GM12891 (cell line): ENCODE measurements at regions not wholly inside any gene's neighbourhood (a gene's known extent, or its start where the extent isn't known, plus 50 kb on each side); places are given as distances from the start of the nearest gene placed in this dataset.

Experiments used
- POLR2A ChIP-seq: IDR thresholded peaks from 2 replicates; pipeline ENCODE4 v1.6.1; 2011; ENCODE audit warnings: low read depth, low read length, control low read depth
- POLR2AphosphoS5 ChIP-seq: IDR thresholded peaks from 2 replicates; pipeline ENCODE4 v1.6.1; 2011; ENCODE audit warnings: low read depth, low read length, control low read depth
- POU2F2 ChIP-seq: IDR thresholded peaks from 2 replicates; pipeline ENCODE4 v1.6.1; 2011; ENCODE audit warnings: low read depth, mild to moderate bottlenecking, control low read depth, low read length, moderate library complexity
- TAF1 ChIP-seq: IDR thresholded peaks from 2 replicates; pipeline ENCODE4 v1.6.1; 2011; ENCODE audit warnings: low read depth, low read length, control low read depth

- TF ChIP-seq POLR2A (no peak), TAF1 (no peak), POLR2AphosphoS5 (no peak), POU2F2 (no peak)
Measured at GRCh38 chr17:52213451-52213850, 54.9 kb upstream of the CA10 start.
